B cell (primary cell): ENCODE measurements at regions not wholly inside any gene's neighbourhood (a gene's known extent, or its start where the extent isn't known, plus 50 kb on each side); places are given as distances from the start of the nearest gene placed in this dataset.

Experiments used
- CTCF ChIP-seq: fragments of 200-600 bp; IDR thresholded peaks from one replicate; pipeline ENCODE4 v1.8.0; 2022; ENCODE audit warnings: antibody characterized with exemption, mild to moderate bottlenecking
- EZH2 ChIP-seq: IDR thresholded peaks from 2 replicates; pipeline ENCODE4 v1.6.1; 2012; ENCODE audit warnings: borderline replicate concordance, low read depth, mild to moderate bottlenecking, moderate library complexity, low read length; ENCODE audit not compliant: insufficient read depth, poor library complexity, severe bottlenecking

DNA sequence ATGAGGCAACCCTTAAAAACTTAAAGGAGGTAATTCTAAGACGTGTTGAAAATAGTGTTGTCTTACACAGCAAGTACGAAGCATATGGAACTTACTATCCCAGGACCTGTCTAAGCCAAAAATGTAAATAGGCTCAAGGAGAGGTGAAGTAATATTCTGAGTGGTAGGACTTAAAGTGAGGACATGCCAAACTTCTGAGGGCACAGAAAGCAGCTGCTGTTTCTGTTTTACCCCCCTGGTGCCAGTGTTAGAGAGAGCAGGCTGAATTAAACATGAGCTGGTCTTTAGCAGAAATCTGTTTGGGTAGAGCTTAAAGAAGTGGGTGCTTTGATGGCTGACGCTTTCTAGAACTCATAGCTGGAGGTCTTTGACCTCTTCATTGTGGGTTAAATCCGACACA is 149.7 kb upstream of the NPHP3 start:
- no peak for TF ChIP-seq CTCF
- TF ChIP-seq EZH2: no peak
